SHP77 treated with DMSO at 0.1 percent for 48 hours (cell line): ENCODE measurements at regions not wholly inside any gene's neighbourhood (a gene's known extent, or its start where the extent isn't known, plus 50 kb on each side); places are given as distances from the start of the nearest gene placed in this dataset.
"Not testable (repeated sequence)": the region's sequence is repeated elsewhere in the genome, so short reads cannot be mapped to it uniquely, and the experiment has no call there.

Experiments
- DNase-seq: peaks from one replicate; lab custom pipeline; 2025; lab: John Stamatoyannopoulos, UW

DNA sequence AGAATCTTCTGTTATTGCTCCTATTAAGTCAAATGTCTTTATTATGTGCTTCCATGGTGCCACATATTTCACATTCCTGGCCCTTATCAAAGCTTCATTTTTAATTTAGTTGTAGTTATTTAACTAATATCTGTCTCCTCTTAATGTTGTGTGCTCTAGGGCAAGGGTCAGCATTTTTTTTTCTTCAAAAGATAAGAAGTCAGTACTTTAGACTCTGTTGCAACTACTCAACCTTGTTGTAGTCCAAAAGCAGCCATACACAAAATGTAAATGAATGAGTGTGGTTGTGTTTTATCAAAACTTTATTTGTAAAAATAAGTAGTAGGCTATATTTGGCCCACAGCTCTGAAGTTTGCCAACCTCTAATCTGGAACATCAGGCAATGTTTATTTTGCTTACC is 394.7 kb upstream of the CBLB start:
- DNase-seq = no peak

DNA sequence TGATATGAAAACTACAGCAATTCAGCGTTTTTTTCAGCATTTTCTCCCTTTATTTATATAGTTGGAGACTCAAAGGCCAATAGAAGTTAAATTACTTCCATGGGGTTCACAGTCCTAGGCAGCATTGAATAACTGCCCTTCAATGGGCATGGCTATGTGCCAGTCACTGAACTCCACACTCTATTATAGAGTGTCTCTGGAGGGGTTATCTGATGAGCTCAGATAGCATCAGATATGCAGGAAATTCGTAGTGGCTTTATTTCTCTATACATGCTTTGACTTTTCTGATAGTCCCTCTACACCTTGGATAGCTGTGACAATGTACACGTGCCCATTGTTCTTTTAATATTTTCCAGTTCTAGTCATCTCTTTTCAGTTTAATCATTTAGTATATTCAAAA is 396.9 kb upstream of the CBLB start:
- DNase-seq = no peak

DNA sequence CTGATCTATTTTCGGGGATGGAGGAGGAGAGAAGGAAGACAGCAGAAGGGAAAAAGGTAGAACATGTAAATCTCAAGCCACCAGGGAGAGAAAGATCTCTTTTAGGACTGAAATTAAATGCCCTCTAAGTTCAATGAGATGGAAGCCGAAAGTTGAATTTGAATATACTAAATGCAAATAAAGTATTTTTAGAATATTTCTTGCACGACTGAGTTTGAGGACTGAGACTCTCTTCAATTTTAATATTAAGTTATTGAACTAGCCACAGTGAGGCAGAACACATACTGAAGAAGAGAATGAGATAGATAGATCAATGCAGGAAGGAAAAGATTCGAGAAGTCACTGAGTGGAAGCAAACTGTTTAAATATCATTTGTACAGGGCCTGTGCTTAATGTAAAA is 399.9 kb upstream of the CBLB start:
- DNase-seq = no peak

DNA sequence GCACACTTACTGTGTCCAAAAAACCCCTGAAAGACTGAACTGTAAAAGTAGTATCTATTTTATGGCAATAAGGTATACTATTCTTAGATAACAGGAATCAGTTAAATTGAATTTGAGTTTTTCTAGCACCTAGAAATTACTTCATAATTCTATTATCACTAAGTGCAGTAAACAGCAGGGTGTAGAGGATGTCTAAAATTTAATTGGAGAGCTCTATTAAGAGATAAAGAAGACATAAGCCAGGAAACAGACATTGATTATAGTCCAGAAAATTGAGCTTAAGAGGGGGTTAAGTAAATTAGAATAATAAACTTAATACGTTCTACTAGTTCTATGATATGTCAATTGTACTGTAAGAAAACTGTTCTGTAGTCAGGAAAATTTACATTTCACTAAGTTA is 403.5 kb upstream of the CBLB start:
- no peak for DNase-seq

DNA sequence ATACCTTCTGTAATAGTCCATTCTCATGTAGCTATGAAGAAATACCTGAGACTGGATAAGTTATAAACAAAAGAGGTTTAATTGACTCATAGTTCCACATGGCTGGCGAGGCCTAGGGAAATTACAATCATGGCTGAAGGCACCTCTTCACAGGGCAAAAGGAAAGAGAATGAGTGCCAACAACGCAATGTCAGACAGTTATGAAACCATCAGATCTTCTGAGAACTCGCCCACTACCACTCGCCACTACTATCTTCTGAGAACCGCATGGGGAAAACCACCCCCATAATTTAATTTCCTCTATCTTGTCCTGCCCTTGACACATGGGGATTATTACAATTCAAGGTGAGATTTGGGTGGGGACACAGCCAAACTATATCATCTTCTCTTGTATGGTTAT is 406.8 kb upstream of the CBLB start:
- DNase-seq = no peak

DNA sequence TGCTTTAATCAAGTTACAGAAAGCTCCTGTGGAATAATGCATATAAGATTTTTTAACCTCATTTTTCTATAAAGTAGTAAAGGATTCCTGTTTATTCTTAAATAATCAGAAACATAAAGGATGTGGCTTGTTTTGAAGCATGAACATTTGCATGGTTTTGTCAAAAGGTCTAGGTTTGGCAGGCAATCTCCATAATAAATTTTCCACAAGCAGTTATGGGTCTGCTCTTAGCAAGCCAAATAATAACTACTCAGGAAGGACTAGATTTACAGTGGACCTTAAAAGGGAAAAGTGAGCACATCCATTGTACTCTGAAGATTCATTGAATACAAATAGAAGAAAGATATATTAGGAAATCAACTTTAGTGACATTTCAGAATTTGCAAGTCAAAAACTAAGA is 407.3 kb upstream of the CBLB start:
- no peak for DNase-seq

DNA sequence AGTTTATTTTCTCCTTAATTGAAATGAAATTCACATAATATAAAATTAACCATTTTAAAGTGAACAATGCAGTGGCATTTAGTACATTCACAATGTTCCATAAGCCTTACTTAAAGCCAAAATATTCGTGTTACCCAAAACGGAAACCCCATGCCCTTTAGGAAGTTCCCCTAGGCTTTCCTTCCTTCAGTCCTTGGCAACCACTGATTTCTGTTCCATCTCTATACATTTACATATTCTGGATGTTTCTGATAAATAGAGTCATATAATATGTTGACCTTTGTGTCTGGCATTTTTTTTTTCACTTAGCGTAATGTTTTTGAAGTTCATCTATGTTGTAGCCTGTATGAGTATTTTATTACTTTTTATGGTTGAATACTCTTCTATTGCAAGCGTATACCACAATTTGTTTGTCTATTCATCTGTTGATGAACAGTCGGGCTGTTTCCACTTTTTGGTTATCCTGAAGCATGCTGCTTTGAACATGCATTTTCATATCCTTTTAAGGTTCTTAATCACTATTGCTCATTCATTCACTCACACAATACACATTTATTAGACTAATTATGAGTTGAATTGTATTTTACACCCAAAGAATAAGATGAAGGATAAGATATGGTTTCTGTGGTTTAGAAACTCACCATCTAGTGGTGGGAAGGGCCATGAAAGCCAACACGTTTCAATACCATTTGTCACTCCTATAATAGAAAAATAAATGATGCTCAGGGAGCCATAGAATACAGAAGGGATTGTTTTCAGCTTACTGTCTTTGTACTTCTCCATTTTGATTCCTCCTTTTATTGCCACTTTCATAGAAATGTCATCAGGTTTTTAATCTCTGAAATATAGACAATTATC is 408.2 kb upstream of the CBLB start:
- DNase-seq = no peak

DNA sequence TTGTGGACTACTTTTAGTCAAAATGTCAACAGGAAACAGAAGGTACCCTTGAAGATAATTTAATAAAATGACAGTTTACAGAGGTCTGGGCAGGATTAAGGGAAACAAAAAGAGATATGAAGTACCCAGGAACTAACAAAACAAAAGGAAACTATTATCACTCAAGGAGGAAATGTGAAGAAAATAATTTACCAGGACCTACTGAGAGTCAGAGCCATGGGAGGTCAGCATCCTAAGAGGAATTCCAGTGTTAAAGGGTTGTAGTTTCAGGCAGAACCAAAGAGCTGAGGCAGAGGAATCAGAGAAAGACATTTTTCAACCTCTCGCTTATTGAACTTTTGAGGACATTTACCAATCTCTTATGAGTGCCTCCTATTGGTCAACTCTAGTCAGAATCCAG is 408.9 kb upstream of the CBLB start:
- no peak for DNase-seq

DNA sequence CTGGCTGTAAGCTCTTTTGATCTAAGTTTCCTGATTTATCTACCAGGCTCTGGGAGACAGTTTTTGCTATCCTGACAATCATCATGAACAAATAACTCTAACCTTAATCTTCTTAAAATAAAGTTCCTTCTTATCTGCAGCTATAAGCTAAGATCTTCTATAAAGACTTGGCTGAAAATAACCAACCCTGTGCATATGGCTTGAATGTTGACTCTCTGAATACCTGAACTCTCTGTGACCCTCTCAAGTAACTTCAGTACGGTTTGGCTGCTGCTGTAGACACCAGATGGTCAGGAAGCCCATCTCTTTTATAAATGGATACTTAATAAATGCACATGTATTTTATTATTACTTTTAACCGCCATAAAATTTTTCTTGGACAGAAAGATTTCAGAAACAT is 412.4 kb upstream of the CBLB start:
- no peak for DNase-seq

DNA sequence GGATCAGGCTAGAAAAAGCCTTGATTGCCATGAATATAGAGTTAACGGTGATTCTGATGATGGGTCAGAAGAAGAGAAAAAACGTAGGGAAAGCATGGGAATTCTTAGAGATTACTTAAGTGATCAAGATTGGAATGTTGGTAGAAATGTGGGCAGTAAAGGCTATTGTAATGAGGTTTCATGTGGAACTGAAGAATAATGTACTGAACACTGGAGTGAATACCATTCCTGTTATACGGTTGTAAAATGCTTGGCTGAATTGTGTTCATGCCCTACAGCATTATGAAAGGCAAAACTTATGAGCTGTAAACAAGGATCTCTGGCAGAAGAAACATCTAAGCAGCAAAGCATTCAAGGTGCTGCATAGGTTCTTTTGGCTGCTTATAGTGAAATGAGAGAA is 414.1 kb upstream of the CBLB start:
- no peak for DNase-seq

DNA sequence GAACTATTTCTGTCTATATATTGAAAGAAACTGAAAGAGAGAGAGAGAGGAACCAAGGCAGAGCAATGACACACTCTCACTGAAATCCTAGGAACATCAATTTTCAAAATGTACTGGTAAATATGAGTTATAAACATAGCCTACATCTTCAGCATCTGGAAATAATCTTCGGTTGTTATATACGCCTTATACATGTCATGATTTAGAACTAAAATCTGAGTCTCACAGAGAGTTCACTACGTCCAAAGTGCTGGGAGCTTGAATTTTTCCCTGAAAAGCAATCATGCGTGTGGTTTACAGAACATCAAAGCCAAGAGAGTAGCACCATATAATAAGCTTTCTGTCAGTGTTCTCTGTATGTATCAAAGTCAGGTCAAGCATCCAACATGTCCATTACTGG is 420.0 kb upstream of the CBLB start:
- no peak for DNase-seq

DNA sequence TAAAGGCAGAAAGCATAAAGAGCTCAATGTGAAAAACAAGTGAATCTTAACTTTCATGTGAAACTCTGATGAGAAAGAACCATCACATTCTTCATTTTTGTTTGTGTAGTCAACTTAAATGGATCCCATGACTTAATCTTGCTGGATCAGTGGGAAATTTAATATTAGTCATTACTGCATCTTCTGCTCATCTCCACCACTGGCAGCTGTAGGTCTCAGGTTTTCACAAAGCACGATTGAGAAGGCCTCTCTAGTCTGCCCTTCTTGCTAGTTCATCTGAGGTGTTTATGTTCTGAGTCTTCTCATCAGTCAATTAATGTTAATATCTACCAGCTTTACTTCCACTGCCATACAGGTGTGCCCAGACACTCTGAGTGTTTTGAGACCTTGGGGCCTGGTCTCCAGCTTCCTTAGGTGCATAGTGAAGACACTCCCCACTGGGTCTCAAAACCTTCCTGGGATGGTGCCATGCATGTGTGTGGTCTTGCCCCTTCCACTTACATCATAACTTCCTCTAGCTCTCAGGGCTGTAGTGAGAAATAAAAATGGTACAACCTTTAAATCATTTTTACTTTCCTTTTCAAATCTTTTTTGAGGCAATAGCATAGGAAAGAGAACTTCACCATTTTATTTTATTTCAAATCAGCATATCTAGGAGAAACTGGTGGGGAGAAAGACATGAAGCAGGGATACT is 421.6 kb upstream of the CBLB start:
- DNase-seq = no peak

DNA sequence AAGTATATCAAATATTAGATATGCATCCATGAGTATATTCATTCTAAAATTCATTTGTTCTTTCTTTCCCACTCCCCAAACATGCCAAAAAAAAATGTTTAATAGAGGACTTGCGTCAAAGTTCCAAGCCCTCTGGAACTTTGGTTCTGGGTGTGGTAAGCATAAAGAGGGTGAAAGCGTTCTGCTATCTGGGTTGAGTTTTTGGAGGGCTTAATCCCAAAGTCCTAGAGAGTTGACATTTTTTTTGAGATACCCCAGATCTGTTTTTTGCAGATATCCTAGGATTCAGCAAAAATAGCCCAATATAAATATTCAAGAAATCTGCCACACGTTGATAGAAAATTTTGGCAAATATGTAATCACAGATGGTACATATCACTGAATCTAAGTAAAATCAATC is 424.3 kb upstream of the CBLB start:
- DNase-seq = no peak

DNA sequence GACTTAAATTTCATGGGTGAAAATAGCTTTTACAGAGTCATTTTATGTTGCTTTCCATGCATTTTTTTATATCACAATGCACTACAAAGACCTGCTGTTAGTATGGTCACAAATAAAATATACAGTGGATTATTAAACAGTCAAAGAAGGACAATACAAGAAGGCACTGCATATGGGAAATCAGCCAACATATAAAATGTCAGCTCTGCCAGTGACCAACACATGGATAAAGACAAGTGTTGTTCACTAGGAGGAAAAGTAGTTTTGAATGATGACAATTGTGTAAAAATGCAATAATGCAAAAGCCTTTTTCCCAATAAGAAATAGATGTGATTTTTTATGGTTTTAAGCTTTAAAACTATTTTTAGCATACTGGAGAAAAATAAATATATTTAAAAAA is 425.3 kb upstream of the CBLB start:
- no peak for DNase-seq

DNA sequence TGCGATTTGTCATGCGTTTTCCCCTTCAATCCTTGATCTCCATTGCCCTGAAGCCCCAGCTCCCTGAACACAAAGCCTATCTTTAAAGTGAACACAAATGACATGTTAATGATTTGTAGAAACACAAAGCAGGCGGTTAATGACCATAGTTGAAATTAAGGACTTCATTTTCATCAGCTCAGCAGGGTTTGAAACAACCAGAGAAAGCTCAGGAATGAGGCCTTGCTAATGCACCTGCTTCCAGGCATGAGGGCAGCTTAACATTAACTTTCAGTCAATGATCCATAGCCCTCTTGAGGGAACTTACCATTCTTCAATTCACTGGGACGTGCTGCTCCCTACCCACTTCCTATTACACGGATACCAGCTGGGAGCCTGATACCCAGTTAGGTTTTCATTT is 427.2 kb upstream of the CBLB start:
- no peak for DNase-seq

DNA sequence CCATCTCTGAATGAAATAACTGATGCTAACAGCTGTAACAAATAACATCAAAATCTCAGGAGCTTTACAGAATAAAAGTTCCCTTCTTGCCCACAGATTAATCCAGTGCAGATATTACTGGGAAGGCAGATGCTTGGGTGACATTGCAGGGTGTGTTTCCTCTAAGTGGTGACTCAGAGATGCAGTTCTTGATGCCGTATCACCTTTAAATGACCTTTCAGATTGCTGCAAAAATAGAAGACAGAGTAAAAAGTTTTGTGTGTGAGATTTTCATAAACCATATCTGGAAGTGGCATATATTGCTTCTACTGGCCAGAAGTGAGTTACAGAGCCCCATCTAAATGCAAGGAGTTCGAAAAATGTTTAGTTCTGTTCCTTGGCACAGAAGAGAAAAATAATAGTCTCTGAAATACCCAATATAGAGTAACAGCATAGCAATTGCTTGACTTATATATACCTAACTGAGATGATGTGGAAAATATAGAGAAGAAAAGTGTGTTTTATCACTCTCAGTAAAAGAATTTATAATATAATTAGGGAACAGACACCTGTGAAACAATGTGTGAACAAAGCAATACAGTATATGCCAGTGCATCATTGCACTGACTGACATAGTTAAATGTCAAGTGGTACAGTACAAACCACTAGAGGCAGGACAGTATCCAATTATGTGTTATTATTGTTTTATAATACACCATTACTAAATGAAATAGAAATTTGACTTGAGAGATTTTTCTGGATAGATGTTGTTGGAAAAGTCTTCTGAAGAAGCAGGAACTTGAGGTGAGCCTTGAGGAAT is 430.7 kb upstream of the CBLB start:
- no peak for DNase-seq

DNA sequence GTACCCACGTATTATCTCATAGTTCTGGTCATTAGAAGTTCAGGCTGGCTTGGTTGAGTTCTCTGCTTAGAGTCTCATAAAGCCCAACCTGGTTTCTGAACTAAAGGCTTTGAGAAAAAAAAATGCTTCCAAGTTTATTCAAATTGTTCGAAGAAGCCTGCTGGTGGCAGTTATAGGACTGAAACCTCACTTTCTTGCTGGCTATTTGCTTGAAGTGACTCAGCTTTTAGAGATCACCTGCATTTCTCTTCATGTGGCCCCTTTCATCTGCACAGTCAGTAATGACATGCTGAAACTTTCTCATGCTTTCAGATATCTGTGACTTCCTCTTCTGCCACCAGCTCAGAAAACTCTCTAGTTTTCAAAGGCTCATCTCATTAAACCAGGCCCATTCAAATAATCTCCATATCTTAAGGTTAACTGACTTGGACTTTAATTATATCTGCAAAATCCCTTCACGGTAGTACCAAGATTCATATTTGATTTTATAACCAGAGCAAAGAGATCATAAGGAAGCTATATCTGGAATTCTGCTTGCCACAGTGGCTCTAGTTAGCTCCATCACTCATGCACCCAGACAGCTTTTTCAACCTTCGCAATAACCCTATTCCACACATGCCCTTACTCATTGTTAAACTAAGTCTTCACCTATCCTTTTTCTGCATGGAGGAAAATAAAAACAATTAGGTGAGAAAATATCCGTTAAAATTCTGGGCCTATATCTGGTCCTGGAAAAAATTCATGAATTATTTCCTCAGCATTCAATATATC is 433.8 kb upstream of the CBLB start:
- DNase-seq = no peak

DNA sequence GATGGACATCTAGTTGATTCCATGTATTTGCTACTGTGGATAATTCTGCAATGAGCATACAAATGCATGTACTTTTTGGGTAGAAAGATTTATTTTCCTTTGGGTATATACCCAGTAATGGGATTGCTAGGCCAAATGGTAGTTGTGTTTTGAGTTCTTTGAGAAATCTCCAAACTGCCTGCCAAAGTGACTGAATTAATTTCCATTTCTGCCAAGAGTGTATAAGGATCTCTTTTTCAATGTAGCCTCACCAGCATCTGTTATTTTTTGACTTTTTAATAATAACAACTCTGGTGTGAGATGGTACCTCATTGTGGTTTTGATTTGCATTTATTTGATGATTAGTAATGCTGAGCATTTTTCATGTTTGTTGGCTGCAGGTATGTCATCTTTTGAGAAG is 435.0 kb upstream of the CBLB start:
- DNase-seq = no peak

DNA sequence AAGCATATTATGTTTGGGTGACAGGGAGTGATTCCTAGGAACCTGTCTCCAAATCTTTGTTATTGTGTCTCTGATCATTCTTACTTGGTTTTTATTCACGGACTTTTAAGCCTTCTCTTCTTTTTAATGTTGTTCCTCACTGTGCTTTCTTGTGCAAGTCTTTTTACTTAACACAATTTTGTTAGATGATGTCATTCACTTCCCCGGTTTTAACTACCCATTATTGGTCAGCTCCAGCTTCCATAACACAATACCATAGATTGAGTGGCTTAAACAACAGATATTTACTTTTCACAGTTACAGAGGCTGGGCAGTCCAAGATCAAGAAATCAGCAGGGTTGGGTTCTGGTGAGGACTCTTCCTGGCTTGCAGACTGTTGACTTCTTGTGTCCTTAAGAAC is 436.3 kb upstream of the CBLB start:
- DNase-seq = no peak

DNA sequence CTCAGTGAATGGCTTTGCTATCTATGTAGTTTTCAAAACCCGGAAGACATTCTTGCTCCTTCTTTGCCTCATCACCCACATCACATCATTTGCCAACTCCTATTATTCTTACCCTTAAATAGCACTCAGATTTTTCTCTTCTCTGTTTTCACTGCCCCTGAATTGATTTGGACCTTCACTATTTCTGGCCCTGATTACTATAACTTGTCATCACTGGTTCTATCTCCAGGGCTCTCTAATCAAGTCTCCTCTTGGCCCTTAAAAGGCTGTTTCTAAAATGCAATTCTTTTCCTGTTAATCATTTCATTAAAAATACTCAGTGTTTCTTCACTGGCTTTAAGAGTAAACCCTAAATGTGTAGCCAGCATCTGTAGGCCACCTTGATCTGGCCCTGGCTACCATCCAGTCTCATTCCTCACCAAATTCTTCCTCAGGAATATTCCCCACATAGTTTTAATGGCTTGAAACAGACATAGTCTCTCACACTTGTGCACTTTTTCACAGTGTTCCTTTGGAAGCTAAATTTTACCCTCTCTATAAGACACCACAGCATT is 437.1 kb upstream of the CBLB start:
- no peak for DNase-seq

DNA sequence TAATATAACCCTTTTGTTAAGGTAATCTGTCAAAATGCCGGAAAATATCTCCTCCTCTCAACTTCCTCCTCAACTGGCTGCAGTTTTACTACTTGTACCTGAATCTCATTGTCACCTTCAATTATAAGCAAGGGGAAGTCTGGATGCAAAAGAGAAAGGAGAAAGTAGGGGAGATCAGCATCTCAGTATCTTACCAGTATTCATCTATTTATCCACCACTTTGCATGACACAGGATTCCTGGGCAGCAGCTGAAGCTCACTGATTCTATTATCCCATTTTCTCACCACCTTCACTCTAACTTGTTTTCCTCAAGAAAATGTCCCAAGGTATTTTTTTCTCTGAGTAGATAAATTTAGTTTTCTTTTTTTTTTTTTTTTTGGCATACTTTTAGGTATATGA is 440.5 kb upstream of the CBLB start:
- no peak for DNase-seq

DNA sequence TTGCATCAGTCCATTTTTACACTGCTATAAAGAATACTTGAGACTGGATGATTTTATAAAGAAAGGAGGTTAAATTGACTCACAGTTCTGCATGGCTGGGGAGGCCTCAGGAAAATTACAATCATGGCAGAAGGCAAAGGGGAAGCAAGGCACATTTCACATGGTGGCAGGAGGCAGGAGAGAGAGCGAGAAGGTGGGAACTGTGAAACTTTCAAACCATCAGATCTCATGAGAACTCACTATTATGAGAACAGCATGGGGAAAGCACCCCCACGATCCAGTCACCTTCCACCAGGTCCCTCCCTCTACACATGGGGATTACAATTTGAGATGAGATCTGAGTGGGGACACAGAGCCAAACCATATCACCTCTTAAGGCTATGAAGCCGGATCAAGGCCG is 441.0 kb upstream of the CBLB start:
- DNase-seq = not testable (repeated sequence)
